ENCODE measurements at regions not wholly inside any gene's neighbourhood (a gene's known extent, or its start where the extent isn't known, plus 50 kb on each side); places are given as distances from the start of the nearest gene placed in this dataset.

- TF ChIP-seq SAP30 (IDR thresholded peaks at IDR 0.05; ENCODE audit: insufficient read depth, insufficient replicate concordance, low read length) (no peak), CEBPB (IDR thresholded peaks at IDR 0.05; ENCODE audit: low read depth, low read length) (no peak), ASH2L (IDR thresholded peaks at IDR 0.05; ENCODE audit: low read length) (no peak)
These were observed 137.2 kb upstream of the GSC start (continued) for GRCh38 chr14:94906991-94907587.

Measured in H1 (cell line).